K562 (cell line): ENCODE measurements at regions not wholly inside any gene's neighbourhood (a gene's known extent, or its start where the extent isn't known, plus 50 kb on each side); places are given as distances from the start of the nearest gene placed in this dataset.

Experiments
- ATAC-seq: fragments of 200-7000 bp; cut with Tn5 transposase; 3 replicates; pipeline ENCODE4 v1.9.1; 2020; ENCODE audit warnings: moderate library complexity
- BruUV-seq: library from RNA; stranded (reverse); fragments of 400-500 nt; replicated peaks from 2 replicates; lab custom pipeline; 2021; lab: Mats Ljungman, UMichigan
- CTCF ChIA-PET: fragments of 300-600 bp; formaldehyde crosslinking; extraction: SDS; loops from one replicate; lab custom pipeline; 2021; ENCODE audit warnings: low intra/inter-chr PET ratio; lab: Yijun Ruan, JAX
- POLR2A ChIA-PET: fragments of 300-600, 350-650 bp; sonication (Branson Sonifier 250); formaldehyde crosslinking; extraction: SDS; loops from one replicate; lab custom pipeline; 2021; ENCODE audit warnings: antibody characterized with exemption, inconsistent platforms; lab: Yijun Ruan, JAX
- DNase-seq, 4 experiments: peaks; one replicate each; pipeline versions ENCODE4 v3.0.0 to v3.0.0-alpha.2; 2011 to 2018; ENCODE audit warnings: low spot score in 3 of 4, mixed read lengths in 3 of 4; ENCODE audit errors: extremely low read depth in 1 of 4
- FAIRE-seq: peaks from 2 replicates; lab custom pipeline; 2011; peaks lifted over from hg19 to GRCh38; lab: Jason Lieb, UNC
- H2AFZ ChIP-seq: 2 replicates; pipeline ENCODE4 v1.6.0; 2011; ENCODE audit warnings: low read depth, low read length, control low read depth, inconsistent platforms
- H3K27ac ChIP-seq: fragments of 200-600 bp; 3 replicates; pipeline ENCODE4 v1.8.0; 2011; ENCODE audit warnings: low read depth, mild to moderate bottlenecking, control low read depth, inconsistent platforms, low read length, moderate library complexity, mixed read lengths; ENCODE audit errors: extremely low read depth
- H3K27me3 ChIP-seq, 2 experiments: fragments of 300-600 bp in 1 of 2; 2 replicates in 1 of 2; 3 replicates in 1 of 2; pipeline versions ENCODE4 v1.6.0 to v1.8.0; 2011; ENCODE audit warnings: inconsistent platforms in 2 of 2, low read length in 2 of 2, mild to moderate bottlenecking in 1 of 2, mixed read lengths in 1 of 2, moderate library complexity in 1 of 2; ENCODE audit not compliant: control insufficient read depth in 2 of 2, insufficient read depth in 2 of 2
- H3K36me3 ChIP-seq: fragments of 300-600 bp; 3 replicates; pipeline ENCODE4 v1.8.0; 2011; ENCODE audit warnings: mild to moderate bottlenecking, low read length, inconsistent platforms; ENCODE audit not compliant: control insufficient read depth, insufficient read depth
- H3K4me1 ChIP-seq, 2 experiments: fragments of 200-600 bp in 1 of 2; replicated peaks in 1 of 2; 2 replicates in 1 of 2; 3 replicates in 1 of 2; pipeline versions ENCODE4 v1.5.1 to v1.8.0; 2011; ENCODE audit warnings: inconsistent platforms in 2 of 2, low read length in 2 of 2, mild to moderate bottlenecking in 1 of 2, mixed read lengths in 1 of 2, moderate library complexity in 1 of 2; ENCODE audit not compliant: control insufficient read depth in 2 of 2, insufficient read depth in 2 of 2
- H3K4me2 ChIP-seq: 2 replicates; pipeline ENCODE4 v1.6.1; 2011; ENCODE audit warnings: low read length, control low read depth, inconsistent platforms, mixed read lengths; ENCODE audit not compliant: insufficient read depth
- H3K4me3 ChIP-seq: fragments of 200-600 bp; sonication (generic), shearing (Covaris generic); 2 replicates; pipeline ENCODE4 v1.5.1; 2016; ENCODE audit warnings: control low read depth, inconsistent platforms
- H3K79me2 ChIP-seq: fragments of 200-600 bp; 3 replicates; pipeline ENCODE4 v1.8.0; 2011; ENCODE audit warnings: low read length, inconsistent platforms; ENCODE audit not compliant: control insufficient read depth, insufficient read depth
- H3K9ac ChIP-seq, 2 experiments: 2 replicates each; pipeline versions ENCODE4 v1.6.0 to v1.6.1; 2011; ENCODE audit warnings: low read depth in 2 of 2, low read length in 2 of 2, control low read depth in 1 of 2, inconsistent platforms in 1 of 2, mild to moderate bottlenecking in 1 of 2, mixed read lengths in 1 of 2; ENCODE audit not compliant: insufficient read depth in 1 of 2
- H3K9me1 ChIP-seq: one replicate; pipeline ENCODE4 v1.6.0; 2011; ENCODE audit warnings: inconsistent platforms, mild to moderate bottlenecking, low read length, moderate library complexity; ENCODE audit not compliant: control insufficient read depth, insufficient read depth
- H3K9me3 ChIP-seq: replicated peaks from 2 replicates; pipeline ENCODE4 v1.5.1; 2011; ENCODE audit warnings: low read depth, low read length, inconsistent platforms; ENCODE audit not compliant: control insufficient read depth, insufficient read depth
- H4K20me1 ChIP-seq: replicated peaks from 2 replicates; pipeline ENCODE4 v1.6.1; 2011; ENCODE audit warnings: low read length, inconsistent platforms, mixed read lengths; ENCODE audit not compliant: control insufficient read depth, insufficient read depth
- ARID1B ChIP-seq: fragments of 450-650 bp; IDR thresholded peaks from 2 replicates; pipeline ENCODE4 v1.6.1; 2016; ENCODE audit warnings: antibody characterized with exemption, mild to moderate bottlenecking, inconsistent platforms
- CBX2 ChIP-seq: fragments of 200-600 bp; sonication (generic); IDR thresholded peaks from one replicate; pipeline ENCODE4 v1.6.1; 2012; ENCODE audit warnings: mild to moderate bottlenecking, low read length, inconsistent platforms; ENCODE audit not compliant: insufficient read depth, poor library complexity, severe bottlenecking
- EP300 ChIP-seq: IDR thresholded peaks from 2 replicates; pipeline ENCODE4 v1.6.1; 2012; ENCODE audit warnings: low read length, improper control_type of control experiment
- FOSL1 ChIP-seq: fragments of 200-800 bp; sonication (Bioruptor generic); conservative IDR thresholded peaks from 2 replicates; pipeline ENCODE4 v1.6.1; 2016; ENCODE audit warnings: missing genetic modification characterization, missing compliant biosample characterization
- FOXK1 ChIP-seq: sonication (generic); formaldehyde crosslinking; IDR thresholded peaks from 2 replicates; pipeline ENCODE4 v1.8.0; 2022; ENCODE audit warnings: missing genetic modification reagents, mild to moderate bottlenecking, borderline replicate concordance
- GATAD2B ChIP-seq: fragments of 450-650 bp; IDR thresholded peaks from 2 replicates; pipeline ENCODE4 v1.6.1; 2017; ENCODE audit warnings: mild to moderate bottlenecking, borderline replicate concordance
- HDAC3 ChIP-seq: fragments of 450-650 bp; IDR thresholded peaks from 2 replicates; pipeline ENCODE4 v1.6.1; 2018; ENCODE audit warnings: borderline replicate concordance, mild to moderate bottlenecking, moderate library complexity; ENCODE audit not compliant: partially characterized antibody
- JUND ChIP-seq, 2 experiments: IDR thresholded peaks; 2 replicates in 1 of 2; 3 replicates in 1 of 2; pipeline ENCODE4 v1.6.1; 2011; ENCODE audit warnings: borderline replicate concordance in 2 of 2, low read depth in 2 of 2, low read length in 2 of 2, improper control_type of control experiment in 1 of 2, missing biosample characterization in 1 of 2, missing genetic modification characterization in 1 of 2, missing genetic modification reagents in 1 of 2
- RBM34 ChIP-seq: fragments of 200-400 bp; formaldehyde crosslinking; IDR thresholded peaks from 2 replicates; pipeline ENCODE4 v1.6.1; 2018; ENCODE audit warnings: low read length, borderline replicate concordance; ENCODE audit not compliant: insufficient read depth
- ZNF609 ChIP-seq: sonication (generic); formaldehyde crosslinking; IDR thresholded peaks from 2 replicates; pipeline ENCODE4 v1.8.1; 2023; ENCODE audit warnings: missing genetic modification reagents, mild to moderate bottlenecking, borderline replicate concordance
- WGBS: fragments of 100-300 bp; shearing (Covaris generic); methylation state at CpG from one replicate; pipeline ENCODE4 v1.1.6; 2016; ENCODE audit warnings: low coverage, mixed read lengths; ENCODE audit not compliant: insufficient coverage; ENCODE audit errors: missing lambda C conversion rate; 5-methylcytosine and 5-hydroxymethylcytosine counted together
- in situ Hi-C: fragments of 300-500 bp; cut with MboI; formaldehyde crosslinking; loops from 4 replicates; pipeline ENCODE4 v1.15.0; 2018; ENCODE audit warnings: inconsistent platforms, mixed read lengths
- intact Hi-C: fragments of 100-400 bp; cut with micrococcal nuclease; formaldehyde crosslinking; loops from 2 replicates; pipeline ENCODE4 v1.14.2; 2022

- no peak for ATAC-seq
- 10% methylated on average over 4 of the region's 4 CpGs for WGBS
Measured at GRCh38 chr3:13963137-13963886, 83.4 kb upstream of the WNT7A start.

More at GRCh38 chr3:13963137-13963886, 83.4 kb upstream of the WNT7A start:
- Histone ChIP-seq H3K9me1 (no peaks in the 10 kb centered on the region), H4K20me1 (no peaks in the 10 kb centered on the region), H3K9ac (no peak overlapping the region), H3K27me3 (peaks cover 0 to 9% of the 10 kb centered on the region in 2 experiments; a peak in 2 of 5 replicates), H3K4me1 (no peaks in the 10 kb centered on the region), H3K4me2 (no peak overlapping the region), H2AFZ (no peak overlapping the region), H3K9me3 (no peaks in the 10 kb centered on the region), H3K36me3 (no peaks in the 10 kb centered on the region), H3K4me3 (no peak overlapping the region), H3K79me2 (no peaks in the 10 kb centered on the region), H3K27ac (no peak overlapping the region)
- intact Hi-C loops (no loop called here), in situ Hi-C loops (no loop called here)
- ChIA-PET POLR2A (interaction anchor here (0.6 to 0.7 kb wide), 2 partner anchors 9 to 126 kb away, joined by 3 read pairs; no protein-coding TSS in a partner anchor), CTCF (interaction anchor here (0.7 kb wide), 1 partner anchor 160 kb away, joined by 3 read pairs; no protein-coding TSS in a partner anchor)
- no peak for DNase-seq
- BruUV-seq, result no TSS peak
- no peak for FAIRE-seq
- no peak for TF ChIP-seq GATAD2B
- TF ChIP-seq RBM34, result no peak
- TF ChIP-seq FOXK1, result no peak
- no peak for TF ChIP-seq HDAC3
- TF ChIP-seq ARID1B, result no peak
- no peak for TF ChIP-seq ZNF609
- peak; percentile 81 for TF ChIP-seq FOSL1 (tag)
- no peak for TF ChIP-seq CBX2
- peak; percentile 7; the same call in 1 of the 2 replicates for TF ChIP-seq EP300
- peak; percentile 13; the same call in 1 of the 2 replicates for TF ChIP-seq JUND (IDR thresholded peaks at IDR 0.05; ENCODE audit: borderline replicate concordance, low read depth, low read length)
- 0 out of 3 replicates have a peak, but pooled peaks have one; percentile 27 for TF ChIP-seq JUND (tag; IDR thresholded peaks at IDR 0.05; ENCODE audit: borderline replicate concordance, low read depth, low read length)
